Peyer's patch (tissue), 4 donors: ENCODE measurements at regions not wholly inside any gene's neighbourhood (a gene's known extent, or its start where the extent isn't known, plus 50 kb on each side); places are given as distances from the start of the nearest gene placed in this dataset.

Source experiments
- CTCF ChIP-seq, 6 experiments: fragments of 450-650 bp in 4 of 6; fragments of 200-600 bp in 2 of 6; sonication (generic) in 1 of 6; IDR thresholded peaks; one replicate each; pipeline ENCODE4 v1.5.1; 2017 to 2019; ENCODE audit warnings: antibody characterized with exemption in 6 of 6, mild to moderate bottlenecking in 3 of 6, moderate library complexity in 1 of 6
- POLR2A ChIP-seq, 2 donors: fragments of 450-650 bp; IDR thresholded peaks; one replicate each; pipeline ENCODE4 v1.5.1; 2017; ENCODE audit warnings: antibody characterized with exemption in 2 of 2, mild to moderate bottlenecking in 2 of 2, moderate library complexity in 2 of 2

- no peak for TF ChIP-seq CTCF (IDR thresholded peaks at IDR 0.05)
- TF ChIP-seq POLR2A (IDR thresholded peaks at IDR 0.05): no peak
Measured at GRCh38 chr15:54960266-54960665, 236.5 kb downstream of the RSL24D1 start.
